Spleen (tissue), 7 donors: ENCODE measurements at regions not wholly inside any gene's neighbourhood (a gene's known extent, or its start where the extent isn't known, plus 50 kb on each side); places are given as distances from the start of the nearest gene placed in this dataset.

Experiments used
- POLR2AphosphoS5 ChIP-seq, 3 donors: sonication (generic); formaldehyde crosslinking; IDR thresholded peaks; one replicate each; pipeline ENCODE4 v1.5.1; 2017; ENCODE audit warnings: antibody characterized with exemption in 3 of 3
- TF ChIP-seq, protein P1 (sequence below), 11 experiments: fragments of 200-600 bp in 7 of 11; fragments of 450-650 bp in 4 of 11; sonication (generic) in 4 of 11; IDR thresholded peaks in 8 of 11; conservative IDR thresholded peaks in 3 of 11; 1 replicate in 7 of 11; 2 replicates in 4 of 11; pipeline versions ENCODE4 v1.4.0 to v1.8.0; 2016 to 2021; ENCODE audit warnings: antibody characterized with exemption in 11 of 11, inconsistent platforms in 4 of 11, mild to moderate bottlenecking in 1 of 11
- donor health status: DM: no; HTN: no; CAD: no; lungs with moderate emphysema.
- donor health status: DM: no; HTN: no; CAD: no.
- donor health status: DM: no; HTN: no; CAD: no.

DNA sequence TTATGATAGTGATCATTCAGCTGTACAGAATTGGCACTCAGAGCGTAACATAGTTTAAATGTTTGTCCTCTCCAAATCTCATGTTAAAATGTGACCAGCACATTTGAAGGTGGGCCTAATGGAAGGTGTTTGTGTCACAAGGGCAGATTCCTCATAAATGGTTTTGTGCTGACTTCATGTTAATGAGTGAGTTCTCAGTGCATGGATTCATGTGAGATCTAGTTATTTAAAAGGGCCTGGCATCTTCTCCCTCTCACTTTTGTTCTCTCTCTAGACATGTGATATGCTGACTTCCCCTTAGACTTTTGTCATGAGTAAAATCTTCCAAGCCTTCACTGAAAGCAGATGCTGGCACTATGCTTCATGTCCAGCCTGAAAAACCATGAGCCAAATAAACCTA is 452.4 kb upstream of the PTCHD4 start:
- TF ChIP-seq POLR2AphosphoS5 (IDR thresholded peaks at IDR 0.05) = no peak
- TF ChIP-seq, protein P1, sequence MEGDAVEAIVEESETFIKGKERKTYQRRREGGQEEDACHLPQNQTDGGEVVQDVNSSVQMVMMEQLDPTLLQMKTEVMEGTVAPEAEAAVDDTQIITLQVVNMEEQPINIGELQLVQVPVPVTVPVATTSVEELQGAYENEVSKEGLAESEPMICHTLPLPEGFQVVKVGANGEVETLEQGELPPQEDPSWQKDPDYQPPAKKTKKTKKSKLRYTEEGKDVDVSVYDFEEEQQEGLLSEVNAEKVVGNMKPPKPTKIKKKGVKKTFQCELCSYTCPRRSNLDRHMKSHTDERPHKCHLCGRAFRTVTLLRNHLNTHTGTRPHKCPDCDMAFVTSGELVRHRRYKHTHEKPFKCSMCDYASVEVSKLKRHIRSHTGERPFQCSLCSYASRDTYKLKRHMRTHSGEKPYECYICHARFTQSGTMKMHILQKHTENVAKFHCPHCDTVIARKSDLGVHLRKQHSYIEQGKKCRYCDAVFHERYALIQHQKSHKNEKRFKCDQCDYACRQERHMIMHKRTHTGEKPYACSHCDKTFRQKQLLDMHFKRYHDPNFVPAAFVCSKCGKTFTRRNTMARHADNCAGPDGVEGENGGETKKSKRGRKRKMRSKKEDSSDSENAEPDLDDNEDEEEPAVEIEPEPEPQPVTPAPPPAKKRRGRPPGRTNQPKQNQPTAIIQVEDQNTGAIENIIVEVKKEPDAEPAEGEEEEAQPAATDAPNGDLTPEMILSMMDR (IDR thresholded peaks at IDR 0.05 in 8 of 11, conservative IDR thresholded peaks at IDR 0.05 in 3 of 11) = no peak
